NCI-H82 treated with DMSO at 0.1 percent for 48 hours (cell line): ENCODE measurements at regions not wholly inside any gene's neighbourhood (a gene's known extent, or its start where the extent isn't known, plus 50 kb on each side); places are given as distances from the start of the nearest gene placed in this dataset.

Experiments
- DNase-seq: peaks from one replicate; lab custom pipeline; 2025; ENCODE audit not compliant: unreplicated experiment; lab: John Stamatoyannopoulos, UW

- no peak for DNase-seq
Measured at GRCh38 chr13:73767747-73768315, 366.4 kb downstream of the KLF12 start.

- DNase-seq, result no peak
Measured at GRCh38 chr13:73767191-73767741, 366.9 kb downstream of the KLF12 start.

- DNase-seq, result peak; percentile 92
Measured at GRCh38 chr13:73765651-73766384, 368.4 kb downstream of the KLF12 start.

GRCh38 chr13:73759434-73759833 lies 374.8 kb downstream of the KLF12 start:
- DNase-seq, result no peak

- DNase-seq, result no peak
Measured at GRCh38 chr13:73757481-73758233, 376.5 kb downstream of the KLF12 start.

- peak; percentile 57 for DNase-seq
Measured at GRCh38 chr13:73754727-73755292, 379.4 kb downstream of the KLF12 start.

- DNase-seq, result no peak
Measured at GRCh38 chr13:73754241-73754640, 380.0 kb downstream of the KLF12 start.

GRCh38 chr13:73751290-73751689 lies 382.9 kb downstream of the KLF12 start:
- DNase-seq, result no peak

GRCh38 chr13:73748404-73748803 lies 385.8 kb downstream of the KLF12 start:
- no peak for DNase-seq

- DNase-seq, result no peak
Measured at GRCh38 chr13:73745190-73745589, 389.0 kb downstream of the KLF12 start.

- DNase-seq, result no peak
Measured at GRCh38 chr13:73742982-73743381, 391.2 kb downstream of the KLF12 start.

- no peak for DNase-seq
Measured at GRCh38 chr13:73741742-73742141, 392.5 kb downstream of the KLF12 start.

- no peak for DNase-seq
Measured at GRCh38 chr13:73741111-73741510, 393.1 kb downstream of the KLF12 start.

GRCh38 chr13:73740666-73741065 lies 393.5 kb downstream of the KLF12 start:
- DNase-seq, result no peak

GRCh38 chr13:73739394-73739793 lies 394.8 kb downstream of the KLF12 start:
- no peak for DNase-seq

GRCh38 chr13:73738626-73739025 lies 395.6 kb downstream of the KLF12 start:
- DNase-seq, result no peak

- no peak for DNase-seq
Measured at GRCh38 chr13:73737214-73737613, 397.0 kb downstream of the KLF12 start.

GRCh38 chr13:73733706-73734105 lies 400.5 kb downstream of the KLF12 start:
- no peak for DNase-seq

- DNase-seq, result no peak
Measured at GRCh38 chr13:73732350-73732749, 401.9 kb downstream of the KLF12 start.

GRCh38 chr13:73731564-73731963 lies 402.6 kb downstream of the KLF12 start:
- DNase-seq, result no peak

- no peak for DNase-seq
Measured at GRCh38 chr13:73730014-73730413, 404.2 kb downstream of the KLF12 start.

- DNase-seq, result no peak
Measured at GRCh38 chr13:73729046-73729445, 405.2 kb downstream of the KLF12 start.
